SK-N-SH (cell line): ENCODE measurements at regions not wholly inside any gene's neighbourhood (a gene's known extent, or its start where the extent isn't known, plus 50 kb on each side); places are given as distances from the start of the nearest gene placed in this dataset.

Experiments
- CTCF ChIA-PET: fragments of 300-600, 350-600 bp; formaldehyde crosslinking; extraction: SDS; loops from one replicate; lab custom pipeline; 2021; lab: Yijun Ruan, JAX
- POLR2A ChIA-PET: fragments of 350-600 bp; sonication (Branson Sonifier 250); formaldehyde crosslinking; extraction: SDS; loops from one replicate; lab custom pipeline; 2020; ENCODE audit warnings: antibody characterized with exemption, inconsistent platforms; lab: Yijun Ruan, JAX
- DNase-seq: peaks from one replicate; pipeline ENCODE4 v3.0.0; 2012
- H2AFZ ChIP-seq: fragments of 200-600 bp; sonication (generic); 2 replicates; pipeline ENCODE4 v1.8.1; 2016; ENCODE audit warnings: antibody characterized with exemption, mild to moderate bottlenecking, low read depth
- H3F3A ChIP-seq: fragments of 200-600 bp; sonication (generic); replicated peaks from 2 replicates; pipeline ENCODE3; 2016; ENCODE audit warnings: antibody characterized with exemption, mild to moderate bottlenecking; ENCODE audit not compliant: insufficient read depth
- H3K27ac ChIP-seq, 2 experiments: fragments of 200-500 bp in 1 of 2; fragments of 200-600 bp in 1 of 2; sonication (Bioruptor generic) in 1 of 2; sonication (generic), shearing (Covaris generic) in 1 of 2; 2 replicates each; pipeline versions ENCODE4 v1.5.1 to v1.6.1; 2014 to 2016; ENCODE audit warnings: low read depth in 2 of 2, inconsistent platforms in 1 of 2, low read length in 1 of 2, mild to moderate bottlenecking in 1 of 2, mixed read lengths in 1 of 2
- H3K27me3 ChIP-seq: fragments of 200-600 bp; sonication (generic), shearing (Covaris generic); 2 replicates; pipeline ENCODE4 v1.6.1; 2016; ENCODE audit warnings: mixed run types; ENCODE audit not compliant: insufficient read depth
- H3K36me3 ChIP-seq, 2 experiments: fragments of 200-500 bp in 1 of 2; fragments of 200-600 bp in 1 of 2; sonication (Bioruptor generic) in 1 of 2; sonication (generic) in 1 of 2; replicated peaks in 1 of 2; 2 replicates each; pipeline versions ENCODE3 to v1.5.1; 2014 to 2016; ENCODE audit warnings: low read length in 1 of 2, mild to moderate bottlenecking in 1 of 2; ENCODE audit not compliant: insufficient read depth in 2 of 2, control insufficient read depth in 1 of 2
- H3K4me1 ChIP-seq, 2 experiments: fragments of 200-500 bp in 1 of 2; fragments of 200-600 bp in 1 of 2; sonication (Bioruptor generic) in 1 of 2; sonication (generic), shearing (Covaris generic) in 1 of 2; 2 replicates each; pipeline versions ENCODE4 v1.5.1 to v1.6.1; 2014 to 2016; ENCODE audit warnings: low read depth in 1 of 2, low read length in 1 of 2, mixed run types in 1 of 2; ENCODE audit not compliant: insufficient read depth in 2 of 2, control insufficient read depth in 1 of 2
- H3K4me2 ChIP-seq: fragments of 200-600 bp; sonication (generic), shearing (Covaris generic); 2 replicates; pipeline ENCODE4 v1.6.1; 2017; ENCODE audit warnings: mixed run types
- H3K4me3 ChIP-seq, 2 experiments: fragments of 200-500 bp in 1 of 2; fragments of 200-600 bp in 1 of 2; sonication (Bioruptor generic) in 1 of 2; sonication (generic), shearing (Covaris generic) in 1 of 2; 2 replicates each; pipeline versions ENCODE4 v1.5.1 to v1.8.1; 2014 to 2016; ENCODE audit warnings: low read depth in 2 of 2, inconsistent platforms in 1 of 2, low read length in 1 of 2, mild to moderate bottlenecking in 1 of 2, mixed read lengths in 1 of 2, moderate library complexity in 1 of 2
- H3K79me2 ChIP-seq: fragments of 200-600 bp; sonication (generic); 2 replicates; pipeline ENCODE4 v1.8.1; 2017; ENCODE audit warnings: mild to moderate bottlenecking; ENCODE audit not compliant: insufficient read depth
- H3K9ac ChIP-seq: fragments of 200-600 bp; sonication (generic); 2 replicates; pipeline ENCODE4 v1.6.1; 2017; ENCODE audit warnings: mixed run types
- H3K9me2 ChIP-seq: fragments of 200-600 bp; sonication (generic); 2 replicates; pipeline ENCODE4 v1.6.1; 2017; ENCODE audit warnings: mixed run types
- H3K9me3 ChIP-seq: fragments of 200-600 bp; sonication (generic); 2 replicates; pipeline ENCODE4 v1.6.1; 2017; ENCODE audit warnings: mixed run types, mild to moderate bottlenecking, moderate library complexity
- H4K20me1 ChIP-seq: fragments of 200-600 bp; sonication (generic); 2 replicates; pipeline ENCODE4 v1.6.1; 2017; ENCODE audit warnings: mild to moderate bottlenecking, mixed run types; ENCODE audit not compliant: insufficient read depth
- EP300 ChIP-seq, 2 experiments: IDR thresholded peaks; 2 replicates each; pipeline versions ENCODE4 v1.4.0 to v1.6.1; 2012; ENCODE audit warnings: borderline replicate concordance in 1 of 2, low read depth in 1 of 2, low read length in 1 of 2
- EZH2phosphoT487 ChIP-seq: fragments of 200-600 bp; sonication (generic); IDR thresholded peaks from 2 replicates; pipeline ENCODE4 v1.6.1; 2017; ENCODE audit warnings: low read depth, mixed run types, mild to moderate bottlenecking, antibody characterized with exemption, moderate library complexity, borderline replicate concordance
- FOXJ3 ChIP-seq: sonication (generic); formaldehyde crosslinking; IDR thresholded peaks from 2 replicates; pipeline ENCODE4 v1.5.1; 2020; ENCODE audit warnings: mild to moderate bottlenecking, missing genetic modification reagents
- FOXM1 ChIP-seq: IDR thresholded peaks from 2 replicates; pipeline ENCODE4 v1.4.0; 2012; ENCODE audit warnings: low read depth, mild to moderate bottlenecking
- GABPA ChIP-seq: IDR thresholded peaks from 2 replicates; pipeline ENCODE4 v1.4.0; 2012; ENCODE audit warnings: low read depth, mild to moderate bottlenecking
- GATA2 ChIP-seq: sonication (generic); formaldehyde crosslinking; IDR thresholded peaks from 2 replicates; pipeline ENCODE4 v1.5.0; 2020; ENCODE audit warnings: mild to moderate bottlenecking, missing genetic modification reagents
- JUND ChIP-seq: IDR thresholded peaks from 2 replicates; pipeline ENCODE4 v1.4.0; 2012
- RAD21 ChIP-seq: IDR thresholded peaks from 2 replicates; pipeline ENCODE4 v1.6.1; 2012; ENCODE audit warnings: mild to moderate bottlenecking, low read length
- SIN3A ChIP-seq: IDR thresholded peaks from 2 replicates; pipeline ENCODE4 v1.6.1; 2012; ENCODE audit warnings: low read depth, mild to moderate bottlenecking, low read length, moderate library complexity, borderline replicate concordance
- TEAD4 ChIP-seq: IDR thresholded peaks from 2 replicates; pipeline ENCODE4 v1.4.0; 2012; ENCODE audit warnings: mild to moderate bottlenecking, borderline replicate concordance; ENCODE audit not compliant: insufficient read depth
- WGBS: methylation state at CpG from one replicate; pipeline ENCODE4 v1.1.6; 2017; ENCODE audit warnings: low lambda C conversion rate; 5-methylcytosine and 5-hydroxymethylcytosine counted together
- TF ChIP-seq, protein P1 (sequence below): IDR thresholded peaks from 2 replicates; pipeline ENCODE4 v1.6.1; 2012; ENCODE audit warnings: mild to moderate bottlenecking, low read depth, low read length, moderate library complexity
- TF ChIP-seq, protein P2 (sequence below): IDR thresholded peaks from 2 replicates; pipeline ENCODE4 v1.4.0; 2012; ENCODE audit warnings: low read depth, borderline replicate concordance
- TF ChIP-seq, protein P3 (sequence below): IDR thresholded peaks from 2 replicates; pipeline ENCODE4 v1.4.0; 2012; ENCODE audit warnings: low read depth, borderline replicate concordance
- TF ChIP-seq, protein P4 (sequence below): IDR thresholded peaks from 2 replicates; pipeline ENCODE4; 2012

DNA sequence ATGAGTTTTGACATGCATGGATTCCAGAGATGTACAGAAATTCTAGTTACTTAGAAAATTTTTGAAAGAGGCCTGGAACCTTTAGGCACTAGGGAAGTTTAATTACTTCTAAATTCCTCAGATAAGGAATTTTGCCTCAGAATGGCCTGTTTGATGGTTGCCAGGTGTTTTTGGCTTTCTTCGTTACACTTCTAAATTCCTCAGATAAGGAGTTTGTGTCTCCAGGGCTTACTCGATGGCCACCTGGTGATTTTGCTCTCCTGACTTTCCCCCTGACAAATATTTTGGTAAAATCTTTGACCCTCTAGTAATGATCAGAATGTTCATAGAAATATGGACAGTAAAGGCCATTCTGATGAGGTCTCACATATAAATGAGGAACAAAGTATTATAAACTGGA, 64.3 kb downstream of the BEX3 start:
- Histone ChIP-seq H3K79me2 (no peaks in the 10 kb centered on the region), H3K27ac (no peak overlapping the region), H3K9me3 (no peaks in the 10 kb centered on the region), H3F3A (no peaks in the 10 kb centered on the region), H2AFZ (no peak overlapping the region), H3K9ac (no peak overlapping the region), H3K4me2 (no peak overlapping the region), H3K9me2 (no peaks in the 10 kb centered on the region), H3K27me3 (no peaks in the 10 kb centered on the region; the same call in 1 of the 2 replicates), H3K4me3 (no peak overlapping the region), H4K20me1 (no peaks in the 10 kb centered on the region), H3K36me3 (no peaks in the 10 kb centered on the region), H3K4me1 (no peaks in the 10 kb centered on the region)
- WGBS, result 25% methylated on average over 2 of the region's 2 CpGs
- no peak for DNase-seq
- POLR2A ChIA-PET, result no interaction called here
- TF ChIP-seq, protein P1, sequence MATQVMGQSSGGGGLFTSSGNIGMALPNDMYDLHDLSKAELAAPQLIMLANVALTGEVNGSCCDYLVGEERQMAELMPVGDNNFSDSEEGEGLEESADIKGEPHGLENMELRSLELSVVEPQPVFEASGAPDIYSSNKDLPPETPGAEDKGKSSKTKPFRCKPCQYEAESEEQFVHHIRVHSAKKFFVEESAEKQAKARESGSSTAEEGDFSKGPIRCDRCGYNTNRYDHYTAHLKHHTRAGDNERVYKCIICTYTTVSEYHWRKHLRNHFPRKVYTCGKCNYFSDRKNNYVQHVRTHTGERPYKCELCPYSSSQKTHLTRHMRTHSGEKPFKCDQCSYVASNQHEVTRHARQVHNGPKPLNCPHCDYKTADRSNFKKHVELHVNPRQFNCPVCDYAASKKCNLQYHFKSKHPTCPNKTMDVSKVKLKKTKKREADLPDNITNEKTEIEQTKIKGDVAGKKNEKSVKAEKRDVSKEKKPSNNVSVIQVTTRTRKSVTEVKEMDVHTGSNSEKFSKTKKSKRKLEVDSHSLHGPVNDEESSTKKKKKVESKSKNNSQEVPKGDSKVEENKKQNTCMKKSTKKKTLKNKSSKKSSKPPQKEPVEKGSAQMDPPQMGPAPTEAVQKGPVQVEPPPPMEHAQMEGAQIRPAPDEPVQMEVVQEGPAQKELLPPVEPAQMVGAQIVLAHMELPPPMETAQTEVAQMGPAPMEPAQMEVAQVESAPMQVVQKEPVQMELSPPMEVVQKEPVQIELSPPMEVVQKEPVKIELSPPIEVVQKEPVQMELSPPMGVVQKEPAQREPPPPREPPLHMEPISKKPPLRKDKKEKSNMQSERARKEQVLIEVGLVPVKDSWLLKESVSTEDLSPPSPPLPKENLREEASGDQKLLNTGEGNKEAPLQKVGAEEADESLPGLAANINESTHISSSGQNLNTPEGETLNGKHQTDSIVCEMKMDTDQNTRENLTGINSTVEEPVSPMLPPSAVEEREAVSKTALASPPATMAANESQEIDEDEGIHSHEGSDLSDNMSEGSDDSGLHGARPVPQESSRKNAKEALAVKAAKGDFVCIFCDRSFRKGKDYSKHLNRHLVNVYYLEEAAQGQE, result no peak
- no peak for TF ChIP-seq EZH2phosphoT487
- CTCF ChIA-PET, result no interaction called here

DNA sequence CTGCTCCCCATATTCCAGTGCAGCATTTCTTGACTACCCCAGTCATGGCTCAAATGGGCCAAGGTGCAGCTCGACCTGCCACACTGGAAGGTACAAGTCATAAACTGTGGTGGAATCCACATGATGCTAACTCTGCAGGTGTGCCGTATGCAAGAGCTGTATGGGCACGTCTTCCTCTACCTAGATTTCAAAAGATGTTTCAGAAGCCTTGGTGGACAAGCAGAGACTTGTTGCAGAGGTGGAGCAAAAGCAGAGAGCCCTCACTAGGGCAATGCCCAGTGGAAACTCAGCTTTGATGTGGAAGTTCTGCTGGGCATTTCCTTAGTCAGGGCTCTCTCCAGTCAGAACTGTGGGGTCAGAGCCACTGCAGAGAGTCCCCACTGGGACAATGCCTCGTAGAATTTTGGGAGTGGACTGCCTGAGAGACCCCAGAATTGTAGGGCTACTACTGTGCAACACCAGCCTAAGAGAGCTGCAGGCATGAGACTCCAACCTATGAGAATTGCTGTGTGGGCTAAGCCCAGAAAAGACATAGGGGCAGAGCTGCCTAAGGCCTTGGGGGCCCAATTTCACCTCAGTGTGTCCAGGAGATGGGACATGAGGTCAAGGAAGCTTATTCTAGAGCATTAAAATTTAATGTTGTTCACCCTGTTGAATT, 65.7 kb downstream of the BEX3 start:
- H3K9me2 ChIP-seq, result no peaks in the 10 kb centered on the region
- DNase-seq, result no peak
- POLR2A ChIA-PET, result no interaction called here
- no peak overlapping the region for H2AFZ ChIP-seq
- no peak overlapping the region for H3K9ac ChIP-seq
- H4K20me1 ChIP-seq, result no peaks in the 10 kb centered on the region
- H3K36me3 ChIP-seq, result no peaks in the 10 kb centered on the region
- 0 out of 4 replicates have a peak overlapping the region, but pooled peaks of 1 of the 2 experiments have one; percentile 14 for H3K27ac ChIP-seq
- no peaks in the 10 kb centered on the region for H3K79me2 ChIP-seq
- no peaks in the 10 kb centered on the region for H3F3A ChIP-seq
- CTCF ChIA-PET, result interaction anchor here (0.6 kb wide), 1 partner anchor 22 kb away, joined by 3 read pairs; no protein-coding TSS in a partner anchor
- H3K4me2 ChIP-seq, result no peak overlapping the region
- WGBS, result 37% methylated on average over 3 of the region's 4 CpGs
- no peaks in the 10 kb centered on the region for H3K9me3 ChIP-seq
- no peaks in the 10 kb centered on the region; the same call in 1 of the 2 replicates for H3K27me3 ChIP-seq
- no peak overlapping the region for H3K4me3 ChIP-seq
- no peaks in the 10 kb centered on the region for H3K4me1 ChIP-seq
- TF ChIP-seq SIN3A (no peak), RAD21 (no peak), FOXJ3 (no peak), TEAD4 (no peak), JUND (no peak), GATA2 (CRISPR knock-in tag) (no peak), GABPA (no peak), FOXM1 (no peak), EP300 (IDR thresholded peaks at IDR 0.05; ENCODE audit: borderline replicate concordance in 1 of 2, low read depth in 1 of 2, low read length in 1 of 2) (no peak), EZH2phosphoT487 (no peak)
- TF ChIP-seq, protein P2, sequence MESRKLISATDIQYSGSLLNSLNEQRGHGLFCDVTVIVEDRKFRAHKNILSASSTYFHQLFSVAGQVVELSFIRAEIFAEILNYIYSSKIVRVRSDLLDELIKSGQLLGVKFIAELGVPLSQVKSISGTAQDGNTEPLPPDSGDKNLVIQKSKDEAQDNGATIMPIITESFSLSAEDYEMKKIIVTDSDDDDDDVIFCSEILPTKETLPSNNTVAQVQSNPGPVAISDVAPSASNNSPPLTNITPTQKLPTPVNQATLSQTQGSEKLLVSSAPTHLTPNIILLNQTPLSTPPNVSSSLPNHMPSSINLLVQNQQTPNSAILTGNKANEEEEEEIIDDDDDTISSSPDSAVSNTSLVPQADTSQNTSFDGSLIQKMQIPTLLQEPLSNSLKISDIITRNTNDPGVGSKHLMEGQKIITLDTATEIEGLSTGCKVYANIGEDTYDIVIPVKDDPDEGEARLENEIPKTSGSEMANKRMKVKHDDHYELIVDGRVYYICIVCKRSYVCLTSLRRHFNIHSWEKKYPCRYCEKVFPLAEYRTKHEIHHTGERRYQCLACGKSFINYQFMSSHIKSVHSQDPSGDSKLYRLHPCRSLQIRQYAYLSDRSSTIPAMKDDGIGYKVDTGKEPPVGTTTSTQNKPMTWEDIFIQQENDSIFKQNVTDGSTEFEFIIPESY, result no peak
- TF ChIP-seq, protein P3, sequence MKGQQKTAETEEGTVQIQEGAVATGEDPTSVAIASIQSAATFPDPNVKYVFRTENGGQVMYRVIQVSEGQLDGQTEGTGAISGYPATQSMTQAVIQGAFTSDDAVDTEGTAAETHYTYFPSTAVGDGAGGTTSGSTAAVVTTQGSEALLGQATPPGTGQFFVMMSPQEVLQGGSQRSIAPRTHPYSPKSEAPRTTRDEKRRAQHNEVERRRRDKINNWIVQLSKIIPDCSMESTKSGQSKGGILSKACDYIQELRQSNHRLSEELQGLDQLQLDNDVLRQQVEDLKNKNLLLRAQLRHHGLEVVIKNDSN, result no peak
- TF ChIP-seq, protein P4, sequence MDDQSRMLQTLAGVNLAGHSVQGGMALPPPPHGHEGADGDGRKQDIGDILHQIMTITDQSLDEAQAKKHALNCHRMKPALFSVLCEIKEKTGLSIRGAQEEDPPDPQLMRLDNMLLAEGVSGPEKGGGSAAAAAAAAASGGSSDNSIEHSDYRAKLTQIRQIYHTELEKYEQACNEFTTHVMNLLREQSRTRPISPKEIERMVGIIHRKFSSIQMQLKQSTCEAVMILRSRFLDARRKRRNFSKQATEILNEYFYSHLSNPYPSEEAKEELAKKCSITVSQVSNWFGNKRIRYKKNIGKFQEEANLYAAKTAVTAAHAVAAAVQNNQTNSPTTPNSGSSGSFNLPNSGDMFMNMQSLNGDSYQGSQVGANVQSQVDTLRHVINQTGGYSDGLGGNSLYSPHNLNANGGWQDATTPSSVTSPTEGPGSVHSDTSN, result no peak
- TF ChIP-seq, protein P1, result no peak
